HFF-Myc (cell line): ENCODE measurements at regions not wholly inside any gene's neighbourhood (a gene's known extent, or its start where the extent isn't known, plus 50 kb on each side); places are given as distances from the start of the nearest gene placed in this dataset.

ENCODE experiments used
- DNase-seq: peaks from one replicate; pipeline ENCODE4 v3.0.0-alpha.2; 2011; ENCODE audit warnings: low read depth; ENCODE audit errors: extremely low read depth
- H3K4me3 ChIP-seq: replicated peaks from 2 replicates; pipeline ENCODE4 v1.5.1; 2011; ENCODE audit warnings: low read depth, mild to moderate bottlenecking, control low read depth, low read length
- CTCF ChIP-seq: IDR thresholded peaks from 2 replicates; pipeline ENCODE4 v1.5.1; 2012; ENCODE audit warnings: mild to moderate bottlenecking, low read depth, low read length, control low read depth; ENCODE audit errors: missing control alignments

GRCh38 chr16:64172226-64172625 is 949.6 kb downstream of the CDH11 start:
- no peak for DNase-seq
- TF ChIP-seq CTCF, result no peak

GRCh38 chr16:64171632-64172031 is 950.2 kb downstream of the CDH11 start:
- no peak overlapping the region for H3K4me3 ChIP-seq
- DNase-seq, result no peak
- no peak for TF ChIP-seq CTCF

More at GRCh38 chr16:64172226-64172625, 949.6 kb downstream of the CDH11 start:
- no peak overlapping the region for H3K4me3 ChIP-seq

- no peak overlapping the region for H3K4me3 ChIP-seq
- TF ChIP-seq CTCF, result no peak
- DNase-seq, result no peak
Measured at GRCh38 chr16:64168371-64168770, 953.5 kb downstream of the CDH11 start.

- no peak for DNase-seq
- H3K4me3 ChIP-seq, result no peak overlapping the region
- TF ChIP-seq CTCF, result no peak
Measured at GRCh38 chr16:64167936-64168335, 953.9 kb downstream of the CDH11 start.

GRCh38 chr16:64165368-64165767 is 956.5 kb downstream of the CDH11 start:
- TF ChIP-seq CTCF, result no peak
- DNase-seq, result no peak
- H3K4me3 ChIP-seq, result no peak overlapping the region

GRCh38 chr16:64162613-64163375 is 959.1 kb downstream of the CDH11 start:
- H3K4me3 ChIP-seq, result no peak overlapping the region

More at GRCh38 chr16:64162613-64163375, 959.1 kb downstream of the CDH11 start:
- TF ChIP-seq CTCF, result no peak
- no peak for DNase-seq
